A673 (cell line): ENCODE measurements at regions not wholly inside any gene's neighbourhood (a gene's known extent, or its start where the extent isn't known, plus 50 kb on each side); places are given as distances from the start of the nearest gene placed in this dataset.

Source experiments
- BruUV-seq: library from RNA; stranded (reverse); fragments of 400-500 nt; replicated peaks from 2 replicates; lab custom pipeline; 2021; lab: Mats Ljungman, UMichigan
- CTCF ChIA-PET: fragments of 300-600 bp; sonication (Branson Sonifier 250); formaldehyde crosslinking; loops from one replicate; lab custom pipeline; 2022; ENCODE audit warnings: antibody characterized with exemption; lab: Charles Lee
- POLR2A ChIA-PET: fragments of 300-600 bp; sonication (Branson Sonifier 250); formaldehyde crosslinking; loops from one replicate; lab custom pipeline; 2022; ENCODE audit warnings: antibody characterized with exemption; ENCODE audit not compliant: low non-redundant PET; lab: Charles Lee
- DNase-seq: peaks from one replicate; pipeline ENCODE4 v3.0.0-alpha.2; 2015; ENCODE audit warnings: low spot score
- H3K27ac ChIP-seq: fragments of 200-600 bp; sonication (generic); 2 replicates; pipeline ENCODE4 v1.5.1; 2016; ENCODE audit warnings: mixed run types, low read depth, mild to moderate bottlenecking, mixed read lengths, antibody characterized with exemption, low read length; ENCODE audit not compliant: poor library complexity, severe bottlenecking
- H3K27me3 ChIP-seq: fragments of 200-600 bp; sonication (generic); replicated peaks from 2 replicates; pipeline ENCODE4 v1.6.1; 2017; ENCODE audit warnings: mixed run types, low read depth, mild to moderate bottlenecking, mixed read lengths, antibody characterized with exemption, low read length; ENCODE audit not compliant: insufficient read depth, poor library complexity
- H3K36me3 ChIP-seq: fragments of 200-600 bp; sonication (generic); 2 replicates; pipeline ENCODE4 v1.6.1; 2016; ENCODE audit warnings: mixed run types, mild to moderate bottlenecking, mixed read lengths, antibody characterized with exemption, low read length; ENCODE audit not compliant: insufficient read depth, poor library complexity, severe bottlenecking
- H3K4me1 ChIP-seq: fragments of 200-600 bp; sonication (generic); 2 replicates; pipeline ENCODE4 v1.6.1; 2017; ENCODE audit warnings: mixed run types, mild to moderate bottlenecking, mixed read lengths, antibody characterized with exemption, low read length; ENCODE audit not compliant: insufficient read depth, poor library complexity, severe bottlenecking
- H3K4me3 ChIP-seq: fragments of 200-600 bp; sonication (generic); 2 replicates; pipeline ENCODE4 v1.5.1; 2016; ENCODE audit warnings: low read depth, mixed run types, mild to moderate bottlenecking, mixed read lengths, low read length; ENCODE audit not compliant: poor library complexity, severe bottlenecking
- H3K9me3 ChIP-seq: fragments of 200-600 bp; sonication (generic); 2 replicates; pipeline ENCODE4 v1.6.1; 2016; ENCODE audit warnings: mixed run types, low read depth, mild to moderate bottlenecking, mixed read lengths, antibody characterized with exemption, low read length; ENCODE audit not compliant: poor library complexity, severe bottlenecking
- EZH2 ChIP-seq: fragments of 200-600 bp; sonication (generic); IDR thresholded peaks from 2 replicates; pipeline ENCODE4 v1.6.1; 2017; ENCODE audit warnings: borderline replicate concordance, low read depth, mild to moderate bottlenecking, mixed read lengths, antibody characterized with exemption, low read length; ENCODE audit not compliant: poor library complexity, severe bottlenecking
- intact Hi-C: fragments of 100-400 bp; cut with micrococcal nuclease; formaldehyde crosslinking; loops from one replicate; pipeline ENCODE4 v1.10.0; 2022; ENCODE audit not compliant: unreplicated experiment
- TF ChIP-seq, protein P1 (sequence below): fragments of 300-800, 200-600 bp; sonication (generic); conservative IDR thresholded peaks from 2 replicates; pipeline ENCODE4 v1.5.1; 2017; ENCODE audit warnings: low read depth, mild to moderate bottlenecking, antibody characterized with exemption, low read length, moderate library complexity, mixed read lengths

DNA sequence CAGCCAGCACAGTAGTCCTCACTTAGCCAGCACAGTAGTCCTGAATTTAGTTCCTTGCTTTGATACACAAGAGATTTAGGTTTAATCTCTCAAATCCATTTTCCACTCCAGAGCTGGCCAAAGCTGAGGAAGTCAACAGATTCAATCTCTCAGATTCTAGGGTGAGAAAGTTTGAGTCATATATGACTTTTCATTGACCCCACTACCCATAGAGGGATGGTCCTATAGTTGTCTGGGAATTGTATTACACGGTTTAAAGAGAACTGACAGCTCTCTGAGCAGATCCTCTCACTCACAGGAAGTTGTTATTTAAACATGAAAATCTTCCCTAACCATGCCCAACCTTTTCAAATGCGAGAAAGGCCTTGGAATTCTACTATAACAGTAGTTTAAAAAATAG lies 641.8 kb upstream of the SEMA3D start:
- Histone ChIP-seq H3K9me3 (no peaks in the 10 kb centered on the region), H3K4me1 (no peaks in the 10 kb centered on the region), H3K27ac (no peak overlapping the region), H3K36me3 (no peaks in the 10 kb centered on the region), H3K27me3 (no peaks in the 10 kb centered on the region), H3K4me3 (no peak overlapping the region)
- TF ChIP-seq, protein P1, sequence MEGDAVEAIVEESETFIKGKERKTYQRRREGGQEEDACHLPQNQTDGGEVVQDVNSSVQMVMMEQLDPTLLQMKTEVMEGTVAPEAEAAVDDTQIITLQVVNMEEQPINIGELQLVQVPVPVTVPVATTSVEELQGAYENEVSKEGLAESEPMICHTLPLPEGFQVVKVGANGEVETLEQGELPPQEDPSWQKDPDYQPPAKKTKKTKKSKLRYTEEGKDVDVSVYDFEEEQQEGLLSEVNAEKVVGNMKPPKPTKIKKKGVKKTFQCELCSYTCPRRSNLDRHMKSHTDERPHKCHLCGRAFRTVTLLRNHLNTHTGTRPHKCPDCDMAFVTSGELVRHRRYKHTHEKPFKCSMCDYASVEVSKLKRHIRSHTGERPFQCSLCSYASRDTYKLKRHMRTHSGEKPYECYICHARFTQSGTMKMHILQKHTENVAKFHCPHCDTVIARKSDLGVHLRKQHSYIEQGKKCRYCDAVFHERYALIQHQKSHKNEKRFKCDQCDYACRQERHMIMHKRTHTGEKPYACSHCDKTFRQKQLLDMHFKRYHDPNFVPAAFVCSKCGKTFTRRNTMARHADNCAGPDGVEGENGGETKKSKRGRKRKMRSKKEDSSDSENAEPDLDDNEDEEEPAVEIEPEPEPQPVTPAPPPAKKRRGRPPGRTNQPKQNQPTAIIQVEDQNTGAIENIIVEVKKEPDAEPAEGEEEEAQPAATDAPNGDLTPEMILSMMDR, result no peak
- TF ChIP-seq EZH2, result no peak
- ChIA-PET POLR2A (no interaction called here), CTCF (interaction anchor here (0.5 to 2.2 kb wide), 2 partner anchors 787 to 826 kb away, joined by 4 to 8 read pairs; no protein-coding TSS in a partner anchor)
- intact Hi-C loops, result loop anchor here (5.0 kb wide), 2 partner anchors 276 to 641 kb away; partner anchors contain the start of gene SEMA3D
- DNase-seq, result no peak
- no TSS peak for BruUV-seq

DNA sequence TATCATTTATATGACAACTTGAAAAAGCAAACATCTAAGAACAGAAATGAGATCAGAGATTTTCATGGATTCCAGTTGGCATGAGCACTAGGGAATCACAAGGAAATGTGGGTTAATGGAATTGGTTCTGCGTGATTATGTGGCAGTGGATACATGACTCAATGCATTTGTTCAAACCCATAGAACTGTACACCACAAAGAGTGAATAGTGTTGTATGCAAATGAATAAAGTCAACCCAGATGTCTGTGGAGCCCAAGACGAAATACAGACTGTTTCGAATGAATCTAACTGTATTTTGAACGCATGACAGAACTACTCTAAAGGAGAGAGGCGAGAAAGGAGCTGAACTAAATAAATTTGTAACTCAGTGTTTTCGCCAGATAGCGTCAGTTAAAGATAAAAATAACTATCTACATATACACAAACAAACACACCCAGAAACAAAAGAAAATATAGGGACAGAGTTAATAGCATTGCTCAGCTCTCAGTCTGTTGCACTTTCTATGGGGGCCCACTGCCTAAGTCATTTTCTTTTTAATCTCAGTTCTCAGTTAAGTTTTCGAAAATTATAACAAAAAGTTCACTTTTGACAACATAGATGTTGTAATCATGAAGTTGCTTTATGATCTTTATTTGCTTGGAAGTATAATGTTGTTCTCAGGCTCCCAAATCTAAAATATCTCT lies 636.7 kb upstream of the SEMA3D start:
- no peak for DNase-seq
- ChIA-PET POLR2A (no interaction called here), CTCF (no interaction called here)
- Histone ChIP-seq H3K36me3 (no peaks in the 10 kb centered on the region), H3K27me3 (no peaks in the 10 kb centered on the region), H3K4me1 (no peaks in the 10 kb centered on the region), H3K9me3 (no peaks in the 10 kb centered on the region), H3K4me3 (no peak overlapping the region), H3K27ac (no peak overlapping the region)
- TF ChIP-seq, protein P1, result no peak
- no peak for TF ChIP-seq EZH2
- no TSS peak for BruUV-seq
- intact Hi-C loops, result loop anchor here (5.0 kb wide), 1 partner anchor 361 kb away; no protein-coding TSS in a partner anchor

DNA sequence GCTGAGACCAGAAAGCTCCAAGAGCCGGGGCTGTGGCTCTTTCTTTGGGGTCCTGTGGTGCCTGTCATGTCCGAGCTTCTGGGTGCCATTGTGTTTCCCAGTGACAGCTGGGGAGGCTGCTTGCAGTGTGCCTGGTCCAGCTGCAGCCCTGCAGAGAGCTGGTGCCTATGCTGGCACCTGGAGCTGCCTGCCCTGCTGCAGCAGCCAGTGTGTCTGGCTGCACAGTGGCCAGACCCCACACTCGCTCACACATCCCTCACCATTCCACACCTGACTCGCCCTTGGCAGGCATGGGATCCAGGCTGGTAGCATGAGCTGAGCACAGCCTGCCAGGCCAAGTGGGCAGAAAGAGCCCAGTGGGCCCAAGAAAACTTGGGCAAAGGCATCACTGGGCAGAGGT lies 635.1 kb upstream of the SEMA3D start:
- no TSS peak for BruUV-seq
- CTCF ChIA-PET, result no interaction called here
- TF ChIP-seq, protein P1, result no peak
- TF ChIP-seq EZH2, result no peak
- Histone ChIP-seq H3K36me3 (no peaks in the 10 kb centered on the region), H3K9me3 (no peaks in the 10 kb centered on the region), H3K4me3 (no peak overlapping the region), H3K27ac (no peak overlapping the region), H3K27me3 (no peaks in the 10 kb centered on the region), H3K4me1 (no peaks in the 10 kb centered on the region)
- intact Hi-C loops, result loop anchor here (5.0 kb wide), 1 partner anchor 360 kb away; no protein-coding TSS in a partner anchor
- no peak for DNase-seq
- POLR2A ChIA-PET, result no interaction called here
